GM08714 (cell line): ENCODE measurements at regions not wholly inside any gene's neighbourhood (a gene's known extent, or its start where the extent isn't known, plus 50 kb on each side); places are given as distances from the start of the nearest gene placed in this dataset.
"Not testable (repeated sequence)": the region's sequence is repeated elsewhere in the genome, so short reads cannot be mapped to it uniquely, and the experiment has no call there.

Experiments used
- H3K4me3 ChIP-seq: fragments of 200-500 bp; sonication (Bioruptor generic); 2 replicates; pipeline ENCODE4 v1.5.1; 2014; ENCODE audit warnings: mild to moderate bottlenecking, low read length, inconsistent platforms
- ZNF274 ChIP-seq: IDR thresholded peaks from 2 replicates; pipeline ENCODE4 v1.6.1; 2012; ENCODE audit warnings: mild to moderate bottlenecking, low read depth, low read length

DNA sequence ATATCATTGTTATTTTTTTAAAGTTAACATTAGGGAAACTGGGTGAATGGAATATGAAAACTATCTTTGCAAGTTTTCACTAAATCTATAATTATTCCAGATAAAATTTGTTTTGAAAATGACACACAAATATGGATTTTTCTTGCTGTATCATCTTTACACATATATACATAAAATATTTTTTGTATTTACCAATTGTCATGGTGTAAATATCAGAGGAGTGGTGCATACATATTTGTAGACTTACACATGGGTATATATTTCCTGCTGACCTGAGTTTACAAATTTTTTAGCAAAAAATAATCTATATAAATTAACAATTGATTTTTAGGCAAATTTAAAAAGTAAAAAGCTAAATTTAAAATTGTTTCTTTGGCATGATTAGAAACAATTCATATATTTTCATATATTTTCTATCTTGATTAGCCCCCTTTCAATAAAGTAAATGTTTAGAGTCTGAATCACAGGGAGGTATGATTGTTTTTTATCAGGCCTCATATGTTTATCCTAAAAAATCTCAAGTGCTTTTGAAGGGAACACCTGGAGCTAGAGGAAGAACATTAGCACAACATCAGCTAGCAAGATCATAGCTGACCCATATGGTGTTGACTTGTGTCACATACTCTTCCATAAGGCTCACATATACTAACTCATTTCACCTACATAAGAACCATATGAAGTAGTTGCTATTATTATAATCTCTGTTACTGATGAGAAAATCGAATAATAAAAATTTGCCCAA, 671.8 kb upstream of the GJE1 start:
- no peak for TF ChIP-seq ZNF274

DNA sequence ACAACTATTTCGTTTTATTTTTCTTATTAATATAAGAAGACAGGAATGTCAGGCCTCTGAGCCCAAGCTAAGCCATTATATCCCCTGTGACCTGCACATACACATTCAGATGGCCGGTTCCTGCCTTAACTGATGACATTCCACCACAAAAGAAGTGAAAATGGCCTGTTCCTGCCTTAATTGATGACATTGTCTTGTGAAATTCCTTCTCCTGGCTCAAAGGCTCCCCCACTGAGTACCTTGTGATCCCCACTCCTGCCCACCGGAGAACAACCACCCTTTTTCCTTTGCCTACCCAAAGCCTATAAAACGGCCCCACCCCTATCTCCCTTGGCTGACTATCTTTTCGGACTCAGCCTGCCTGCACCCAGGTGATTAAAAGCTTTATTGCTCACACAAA, 672.5 kb upstream of the GJE1 start:
- H3K4me3 ChIP-seq: not testable (repeated sequence)

More for the DNA sequence above, 671.8 kb upstream of the GJE1 start:
- H3K4me3 ChIP-seq: no peak overlapping the region

DNA sequence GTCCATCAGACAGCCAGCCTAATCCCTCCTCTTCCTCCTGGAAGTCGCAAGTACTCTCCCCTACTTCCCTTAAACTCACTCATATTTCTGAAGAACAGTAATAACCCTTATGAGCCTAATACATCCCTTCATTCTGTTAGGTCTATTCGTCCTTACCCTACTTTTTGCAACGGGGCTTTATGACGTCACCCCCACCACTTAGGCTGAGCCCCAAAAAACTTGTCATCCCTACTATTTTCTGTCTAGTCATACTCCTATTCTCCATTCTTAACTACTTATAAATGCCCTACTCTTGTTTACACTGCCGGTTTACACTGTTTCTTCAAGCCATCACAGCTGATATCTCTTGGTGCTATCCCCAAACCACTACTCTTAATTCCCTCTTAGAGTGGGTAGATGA, 674.7 kb upstream of the GJE1 start:
- not testable (repeated sequence) for H3K4me3 ChIP-seq

DNA sequence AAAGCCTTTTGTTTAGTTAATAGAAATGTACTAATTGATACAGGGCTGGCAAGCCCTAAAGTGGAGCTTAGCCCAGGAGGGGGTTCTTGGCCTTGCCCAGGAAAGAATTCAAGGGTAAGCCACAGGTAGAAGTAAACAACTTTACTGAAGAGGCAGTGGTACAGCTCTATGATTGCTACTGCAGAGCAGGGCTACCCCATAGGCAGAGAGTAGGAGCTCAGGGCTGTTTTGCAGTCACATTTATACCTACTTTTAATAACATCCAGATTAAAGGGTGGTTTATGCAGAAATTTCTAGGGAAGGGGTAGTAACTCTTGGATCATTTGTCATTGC, 680.4 kb upstream of the GJE1 start:
- no peak for TF ChIP-seq ZNF274
- H3K4me3 ChIP-seq: no peak overlapping the region

DNA sequence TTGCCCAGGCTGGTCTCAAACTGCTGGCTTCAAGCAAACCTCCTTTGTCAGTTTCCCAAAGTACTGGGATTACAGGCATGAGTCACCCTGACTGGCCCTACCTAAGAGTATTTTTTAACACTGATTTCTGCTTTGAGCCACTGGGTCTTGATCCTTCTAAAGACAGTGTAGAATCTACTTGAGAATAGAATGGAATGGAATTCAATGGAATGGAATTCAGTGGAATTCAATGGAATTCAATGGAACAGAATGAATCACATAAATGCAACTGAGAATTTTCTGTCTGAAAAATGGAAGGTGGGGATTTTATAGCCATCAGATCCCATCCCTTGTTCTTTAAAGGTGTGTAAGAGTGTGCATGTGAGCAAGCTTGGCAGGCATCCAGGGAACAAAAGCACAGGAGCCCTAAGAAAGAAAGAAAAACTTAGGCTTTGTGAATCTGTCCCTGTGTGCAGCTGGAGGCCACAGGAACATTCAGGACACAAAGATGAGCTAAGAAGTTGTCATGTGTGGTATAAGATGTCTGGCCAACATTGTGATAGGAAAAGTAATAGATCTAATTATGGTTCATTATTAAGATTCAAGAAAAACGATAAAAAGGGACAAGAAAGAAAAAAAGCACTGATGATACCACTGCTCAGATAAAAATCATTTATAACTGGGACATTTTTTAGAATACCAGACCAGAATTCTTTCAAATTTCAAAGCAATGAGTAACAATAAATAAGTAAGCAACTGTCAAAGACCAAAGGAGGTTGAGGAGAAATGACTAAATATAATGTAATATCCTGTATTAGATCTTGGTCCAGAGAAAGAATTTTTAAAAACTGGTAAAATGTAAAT, 681.0 kb upstream of the GJE1 start:
- TF ChIP-seq ZNF274: no peak
- H3K4me3 ChIP-seq: no peak overlapping the region

DNA sequence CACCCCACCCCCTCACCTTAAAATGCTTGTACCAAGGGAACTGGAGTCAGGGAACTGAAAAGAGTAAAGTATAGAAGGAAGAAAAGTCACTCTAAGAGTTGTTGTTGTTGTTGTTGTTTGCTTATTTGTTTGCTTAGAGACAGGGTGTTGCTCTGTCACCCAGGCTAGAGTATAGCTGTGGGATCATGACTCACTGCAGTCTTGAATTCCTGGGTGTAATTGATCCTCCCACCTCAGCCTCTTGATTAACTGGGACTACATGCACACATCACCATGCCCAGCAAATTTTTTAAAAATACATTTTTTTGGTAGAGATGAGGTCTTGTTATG, 681.6 kb upstream of the GJE1 start:
- no peak overlapping the region for H3K4me3 ChIP-seq
- TF ChIP-seq ZNF274: no peak

DNA sequence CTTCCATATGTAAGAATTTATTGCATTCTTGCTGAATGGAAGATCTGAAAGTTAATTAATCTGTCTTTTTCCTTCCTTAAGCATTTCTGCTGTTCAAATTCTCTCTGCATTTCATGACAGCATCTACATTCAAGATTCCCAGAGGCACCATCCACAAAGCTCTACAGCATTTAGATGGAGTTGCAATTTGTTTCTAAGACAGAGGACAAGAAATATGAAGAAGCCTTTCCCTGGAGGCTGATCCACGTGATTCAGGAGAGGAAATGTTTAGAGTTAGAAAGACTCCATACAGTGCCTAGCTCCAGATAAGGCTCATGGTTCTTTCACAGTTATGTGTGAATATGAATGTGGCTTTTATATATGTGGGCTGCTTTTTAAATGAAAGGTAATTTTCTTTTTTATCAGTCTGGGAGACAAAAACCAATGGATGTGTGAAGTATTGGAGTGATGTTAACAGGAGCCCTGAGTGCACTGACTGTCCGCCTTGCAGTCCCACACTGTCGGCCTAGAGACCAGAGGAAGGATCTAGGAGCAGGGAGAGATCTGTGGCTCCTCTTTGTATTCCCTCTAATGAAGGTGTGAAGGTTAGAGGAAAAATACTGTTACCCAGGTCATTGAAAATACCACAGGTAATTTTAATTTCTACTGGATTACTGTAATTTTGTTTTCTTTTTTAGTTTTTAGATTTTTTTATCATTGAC, 686.6 kb upstream of the GJE1 start:
- no peak overlapping the region for H3K4me3 ChIP-seq
- no peak for TF ChIP-seq ZNF274

DNA sequence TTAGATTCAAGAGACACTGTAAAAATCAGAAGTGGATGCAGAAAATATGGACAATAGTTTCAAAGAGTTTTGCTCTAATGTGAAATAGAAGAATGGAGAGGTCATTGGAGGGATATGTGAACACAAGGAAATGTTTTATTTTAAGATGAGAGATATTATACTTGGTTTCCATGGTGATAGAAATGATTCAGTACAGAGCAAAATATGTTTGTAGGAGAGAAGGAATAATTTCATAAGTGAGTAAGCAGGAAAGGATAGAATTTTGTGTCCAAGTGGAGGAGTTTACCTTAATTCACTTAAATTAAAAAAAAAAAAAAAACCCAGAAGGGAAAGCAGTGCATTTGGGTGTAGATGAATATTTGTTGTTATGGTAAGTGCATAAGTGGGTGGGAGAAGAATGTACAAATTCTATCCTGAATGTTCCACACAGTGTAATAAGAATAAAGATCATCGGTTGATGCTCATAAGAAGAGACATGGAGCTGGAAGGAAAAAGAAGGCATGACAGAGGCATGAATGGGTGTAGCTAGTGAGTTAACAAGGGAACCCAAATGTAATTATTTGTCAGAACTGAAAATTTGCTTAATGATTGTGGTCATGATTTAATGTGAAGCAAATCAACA, 688.9 kb upstream of the GJE1 start:
- H3K4me3 ChIP-seq: no peak overlapping the region

DNA sequence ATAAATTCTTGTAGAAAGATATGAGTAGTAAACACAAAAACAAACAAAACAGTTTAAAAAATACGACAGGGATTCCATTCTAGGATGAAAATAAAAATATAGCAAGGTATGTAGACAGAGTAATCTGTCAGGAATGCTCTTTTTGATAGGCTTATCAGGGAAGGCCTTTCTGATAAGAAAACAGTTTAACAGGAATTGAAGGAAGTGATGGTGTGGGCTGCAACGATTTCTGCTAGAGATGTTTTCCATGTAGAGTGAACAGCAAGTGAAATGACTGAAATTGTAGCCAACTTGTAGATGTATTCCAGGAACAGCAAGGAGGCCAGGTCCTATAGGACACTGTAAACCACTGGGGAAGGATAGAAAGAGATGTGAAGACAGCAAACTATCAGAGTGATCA, 689.7 kb upstream of the GJE1 start:
- no peak for TF ChIP-seq ZNF274
- no peak overlapping the region for H3K4me3 ChIP-seq

More for the DNA sequence above, 688.9 kb upstream of the GJE1 start:
- TF ChIP-seq ZNF274: no peak

DNA sequence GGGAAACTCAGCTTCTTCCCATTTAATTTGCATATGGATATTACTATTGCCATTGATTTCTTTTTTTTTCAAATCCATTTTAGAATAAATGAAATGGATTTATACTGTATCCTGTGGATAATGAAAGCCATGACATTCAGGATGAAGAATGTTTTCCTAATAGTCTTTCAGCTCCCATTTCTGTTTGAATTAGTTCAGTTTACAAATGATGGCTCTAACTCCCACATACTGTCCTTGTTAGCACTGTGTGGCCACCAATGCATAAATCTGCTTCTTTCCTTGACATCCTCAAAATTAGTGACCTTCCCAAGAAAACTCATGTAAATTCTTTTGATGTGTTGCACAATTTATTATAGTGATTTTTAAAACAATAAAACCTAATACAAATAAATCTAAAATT, 693.2 kb upstream of the GJE1 start:
- TF ChIP-seq ZNF274: no peak
- no peak overlapping the region for H3K4me3 ChIP-seq

DNA sequence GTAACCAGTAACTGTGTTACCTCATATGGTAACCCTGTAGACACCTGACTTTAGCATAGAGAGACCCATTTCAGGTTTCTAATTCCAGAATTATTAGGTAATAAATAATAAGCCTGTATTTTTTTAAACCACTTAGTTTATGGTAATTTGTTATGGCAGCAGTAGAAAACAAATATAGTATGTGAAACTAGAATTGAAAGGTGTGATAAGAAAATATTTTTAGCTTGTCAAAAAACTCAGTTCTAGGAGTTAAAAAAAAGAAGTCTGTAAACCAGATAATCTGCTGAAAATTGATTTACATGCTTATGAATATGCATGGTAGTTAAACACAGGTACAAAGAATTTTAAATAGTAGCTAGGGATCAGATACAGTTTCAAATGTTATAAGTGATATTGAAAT, 695.0 kb upstream of the GJE1 start:
- no peak for TF ChIP-seq ZNF274

DNA sequence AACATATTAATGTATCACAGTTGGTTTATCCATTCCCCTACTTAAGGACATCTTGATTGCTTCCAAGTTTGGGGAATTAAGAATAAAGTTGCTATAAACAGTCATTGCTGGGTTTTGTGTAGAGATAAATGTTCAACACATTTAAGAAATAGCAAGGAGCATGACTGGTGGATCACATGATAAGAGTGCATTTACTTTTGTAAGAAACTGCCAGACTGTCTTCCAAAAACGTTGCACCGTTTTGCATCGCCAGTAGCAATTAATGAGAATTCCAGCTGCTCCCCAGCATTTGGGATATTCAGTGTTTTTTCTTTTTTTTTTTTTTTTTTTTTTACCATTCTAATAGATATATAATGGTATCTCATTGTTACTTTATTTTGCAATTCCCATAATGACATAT, 695.7 kb upstream of the GJE1 start:
- no peak overlapping the region for H3K4me3 ChIP-seq
- no peak for TF ChIP-seq ZNF274

More for the DNA sequence above, 695.0 kb upstream of the GJE1 start:
- H3K4me3 ChIP-seq: no peak overlapping the region

DNA sequence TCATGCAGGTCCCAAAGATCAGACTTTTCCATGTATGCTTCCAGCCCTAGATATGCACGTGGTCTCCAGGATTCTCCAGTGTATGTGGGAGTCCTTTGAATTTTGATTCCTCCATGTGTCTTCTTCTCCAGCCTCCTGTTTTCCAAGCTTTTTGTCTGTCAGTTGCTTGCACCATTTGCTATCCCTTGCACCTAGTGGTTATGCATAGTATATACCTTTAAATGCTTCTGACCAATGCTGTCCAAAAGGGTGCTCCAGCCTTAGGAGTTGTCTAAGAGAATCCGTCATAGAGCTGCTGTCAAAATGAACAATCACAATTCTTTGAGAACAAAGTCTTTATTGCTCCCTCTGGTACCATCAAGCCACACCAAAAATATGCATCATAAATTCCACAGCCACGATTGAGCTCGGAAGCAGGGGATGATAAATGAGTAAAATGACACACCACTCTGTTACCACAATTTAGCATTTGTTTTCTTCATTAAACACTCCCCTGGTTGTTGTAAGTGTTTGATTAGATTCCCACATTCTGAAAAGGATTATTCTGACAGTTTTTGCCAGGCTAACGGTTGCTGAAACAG, 706.2 kb upstream of the GJE1 start:
- TF ChIP-seq ZNF274: no peak
- H3K4me3 ChIP-seq: no peak overlapping the region

DNA sequence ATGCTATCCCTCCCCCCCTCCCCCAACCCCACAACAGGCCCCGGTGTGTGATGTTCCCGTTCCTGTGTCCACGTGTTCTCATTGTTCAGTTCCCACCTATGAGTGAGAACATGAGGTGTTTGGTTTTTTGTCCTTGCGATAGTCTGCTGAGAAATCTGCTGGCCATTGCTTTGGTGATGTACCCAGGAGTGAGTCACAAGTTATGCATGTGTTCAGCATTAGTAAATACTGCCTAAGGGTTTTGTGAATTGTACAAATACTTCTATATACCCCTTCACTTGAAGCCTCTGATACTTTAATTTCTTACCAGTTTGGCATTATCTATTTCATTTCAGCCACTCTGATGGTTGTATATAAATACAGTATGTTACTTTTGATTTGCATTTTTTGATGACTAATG, 711.3 kb upstream of the GJE1 start:
- TF ChIP-seq ZNF274: no peak
- H3K4me3 ChIP-seq: no peak overlapping the region
